Right ventricle myocardium inferior (tissue), 1 donor: ENCODE measurements at regions not wholly inside any gene's neighbourhood (a gene's known extent, or its start where the extent isn't known, plus 50 kb on each side); places are given as distances from the start of the nearest gene placed in this dataset.

ENCODE experiments used
- ATAC-seq: fragments of 200-7000 bp; cut with Tn5 transposase; one replicate; pipeline ENCODE4 v1.9.1; 2020; ENCODE audit warnings: mild to moderate bottlenecking, moderate library complexity
- DNase-seq: peaks from one replicate; pipeline ENCODE4 v3.0.0; 2021; ENCODE audit errors: missing footprints
- intact Hi-C: fragments of 100-400 bp; cut with DNase I; formaldehyde crosslinking; loops from one replicate; pipeline ENCODE4 v1.11.0; 2022
- donor health status: DM: no; HTN: yes; CAD: no; lungs with severe emphysema.

- no peak for ATAC-seq
- no peak for DNase-seq
- intact Hi-C loops, result loop anchor here (5.0 to 10.0 kb wide), 2 partner anchors 161 to 326 kb away; no protein-coding TSS in a partner anchor
These were observed 394.0 kb upstream of the HNRNPA3 start for GRCh38 chr2:176818617-176819016.

- no peak for DNase-seq
- intact Hi-C loops, result loop anchor here (5.0 to 10.0 kb wide), 2 partner anchors 162 to 325 kb away; no protein-coding TSS in a partner anchor
- no peak for ATAC-seq
These were observed 393.3 kb upstream of the HNRNPA3 start for GRCh38 chr2:176819306-176819705.

GRCh38 chr2:176820371-176820932, 392.1 kb upstream of the HNRNPA3 start:
- ATAC-seq, result no peak

DNA sequence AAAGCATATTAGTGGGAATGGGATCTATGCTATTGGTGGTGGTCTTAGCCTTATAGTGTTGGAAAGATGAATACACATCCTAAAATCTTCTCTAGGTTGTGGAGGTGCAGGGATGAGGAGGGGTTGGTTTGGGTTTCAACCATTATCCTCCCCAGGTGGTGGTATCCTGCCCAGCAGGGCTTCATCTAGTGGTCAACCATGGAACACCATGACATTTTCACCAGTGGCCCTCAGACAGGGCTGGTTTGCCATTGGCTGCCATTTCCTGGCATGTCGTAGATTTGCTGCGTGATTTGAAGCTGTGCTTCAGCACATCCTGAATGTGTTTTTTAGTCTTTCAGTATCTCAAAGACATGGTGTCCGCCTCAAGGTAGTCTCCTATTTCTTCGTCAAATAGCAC, 391.2 kb upstream of the HNRNPA3 start:
- DNase-seq (no peak), ATAC-seq (no peak)
- intact Hi-C loops, result no loop called here

More at GRCh38 chr2:176820371-176820932, 392.1 kb upstream of the HNRNPA3 start:
- intact Hi-C loops, result no loop called here
- DNase-seq, result no peak

GRCh38 chr2:176822060-176822459, 390.5 kb upstream of the HNRNPA3 start:
- ATAC-seq (no peak), DNase-seq (no peak)
- intact Hi-C loops, result no loop called here

- DNase-seq (no peak), ATAC-seq (no peak)
- intact Hi-C loops, result no loop called here
These were observed 386.2 kb upstream of the HNRNPA3 start for GRCh38 chr2:176826356-176826755.

DNA sequence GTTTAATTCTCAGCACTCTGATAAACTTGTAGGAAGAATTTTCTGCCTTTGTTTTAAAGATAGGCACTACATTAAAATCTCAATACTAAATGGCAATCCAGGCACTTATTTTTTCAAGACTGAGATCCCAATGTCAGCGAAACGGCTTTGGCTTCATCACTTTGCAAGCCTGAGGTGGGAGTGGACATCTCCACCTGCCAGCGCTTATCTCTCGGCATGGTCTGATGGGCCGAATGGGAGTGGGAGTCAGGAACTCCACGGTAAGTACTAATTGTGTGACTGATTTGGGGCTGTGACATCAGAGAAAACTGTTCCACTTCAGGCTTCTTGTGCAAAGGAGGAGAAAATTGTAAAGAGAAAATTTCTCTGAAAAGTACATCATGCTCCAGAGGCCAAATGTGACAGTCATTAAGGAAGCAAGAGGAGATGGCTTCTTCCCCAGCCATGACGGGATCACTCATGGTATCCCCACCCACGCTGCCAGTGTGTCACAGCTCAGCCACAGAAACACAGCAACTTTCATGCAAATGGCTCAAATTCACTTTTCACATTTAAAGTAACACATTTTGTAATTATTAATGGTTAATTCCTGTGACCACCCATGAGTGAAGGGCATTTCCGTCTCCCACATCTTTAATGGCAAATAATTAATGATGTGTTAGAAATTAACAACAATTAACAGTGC, 385.5 kb upstream of the HNRNPA3 start:
- intact Hi-C loops, result no loop called here
- no peak for ATAC-seq
- DNase-seq, result no peak

- intact Hi-C loops, result no loop called here
- ATAC-seq, result no peak
These were observed 382.2 kb upstream of the HNRNPA3 start for GRCh38 chr2:176830362-176830761.

DNA sequence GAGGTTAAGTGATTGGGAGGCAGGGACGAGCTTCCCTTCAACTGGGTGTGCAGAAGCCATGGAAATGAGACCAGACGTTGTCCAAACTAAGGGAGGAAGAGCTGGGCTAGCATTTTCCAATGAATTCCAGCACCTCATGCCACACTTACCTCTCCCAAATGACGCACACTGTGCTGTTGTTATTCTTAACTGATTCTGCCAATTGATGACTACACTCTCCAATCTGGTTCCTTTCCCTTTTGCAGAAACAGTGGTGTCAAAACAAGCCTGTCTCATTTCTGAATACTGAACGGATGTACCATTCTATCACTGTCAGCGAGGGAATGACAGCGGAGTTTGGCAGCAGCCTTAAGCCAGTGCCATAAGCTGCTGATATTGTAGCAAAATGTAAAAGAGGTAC, 380.5 kb upstream of the HNRNPA3 start:
- intact Hi-C loops, result no loop called here
- no peak for ATAC-seq
- DNase-seq, result no peak

More at GRCh38 chr2:176830362-176830761, 382.2 kb upstream of the HNRNPA3 start:
- no peak for DNase-seq

- ATAC-seq (no peak), DNase-seq (no peak)
- intact Hi-C loops, result no loop called here
These were observed 378.9 kb upstream of the HNRNPA3 start for GRCh38 chr2:176833671-176834070.

GRCh38 chr2:176834226-176834625, 378.4 kb upstream of the HNRNPA3 start:
- ATAC-seq (no peak), DNase-seq (no peak)
- intact Hi-C loops, result no loop called here

DNA sequence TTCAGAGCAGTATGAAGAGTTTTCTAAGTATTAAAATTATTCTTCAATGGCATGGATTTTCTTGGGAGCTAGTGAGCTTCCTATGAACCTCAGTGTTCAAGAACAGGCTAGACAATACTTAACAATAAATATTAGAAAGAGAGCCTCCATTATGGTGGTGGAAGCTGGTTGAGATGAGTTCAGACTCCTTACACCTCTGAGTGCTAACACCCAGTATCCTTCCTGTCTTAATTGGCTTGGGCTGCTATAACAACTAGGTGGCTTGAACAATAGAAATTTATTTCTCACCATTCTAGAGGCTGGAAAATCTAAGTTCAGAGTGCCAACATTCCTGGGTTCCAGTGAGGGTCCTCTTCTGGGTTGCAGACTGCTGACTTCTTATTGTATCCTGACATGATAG, 369.4 kb upstream of the HNRNPA3 start:
- intact Hi-C loops, result no loop called here
- no peak for DNase-seq
- no peak for ATAC-seq

DNA sequence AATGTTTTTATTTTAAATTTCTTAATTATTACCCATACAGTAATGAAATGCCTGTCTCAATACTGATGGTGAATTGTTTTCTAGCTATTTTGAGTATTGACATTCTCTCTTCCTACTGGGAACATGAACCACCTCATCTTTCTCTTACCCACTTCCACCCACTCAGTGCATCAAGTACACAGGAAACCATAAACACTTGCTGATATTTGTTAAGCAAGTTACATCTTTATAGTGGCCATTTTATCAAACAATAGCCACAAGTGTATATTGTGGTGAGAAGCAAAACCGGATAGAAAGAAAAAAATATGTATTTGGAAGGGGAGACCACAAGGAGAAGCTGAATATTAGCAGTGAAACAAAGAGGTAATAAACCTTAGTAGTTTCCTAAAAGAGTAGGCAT, 368.1 kb upstream of the HNRNPA3 start:
- no peak for ATAC-seq
- intact Hi-C loops, result no loop called here
- no peak for DNase-seq

- DNase-seq (no peak), ATAC-seq (no peak)
- intact Hi-C loops, result no loop called here
These were observed 366.9 kb upstream of the HNRNPA3 start for GRCh38 chr2:176845718-176846117.

DNA sequence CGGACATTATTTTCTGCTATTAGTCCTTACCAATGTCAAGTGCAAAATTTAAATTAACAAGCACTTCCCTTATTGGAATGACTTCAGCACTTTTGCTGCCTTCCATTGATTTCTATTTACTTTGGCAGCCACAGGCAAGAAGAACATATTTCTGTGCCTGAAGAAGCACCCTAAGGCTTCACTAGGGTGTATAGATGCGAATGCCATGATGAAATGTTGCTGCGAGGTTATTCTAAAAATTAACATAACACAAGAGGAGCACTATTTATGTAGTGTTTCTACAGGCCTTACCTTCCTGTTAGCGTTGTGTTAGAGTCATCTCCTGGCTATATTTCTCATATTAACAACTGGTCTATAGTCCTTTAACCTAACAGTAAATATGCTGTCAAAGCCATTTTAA, 365.0 kb upstream of the HNRNPA3 start:
- no peak for DNase-seq
- intact Hi-C loops, result no loop called here
- ATAC-seq, result no peak

DNA sequence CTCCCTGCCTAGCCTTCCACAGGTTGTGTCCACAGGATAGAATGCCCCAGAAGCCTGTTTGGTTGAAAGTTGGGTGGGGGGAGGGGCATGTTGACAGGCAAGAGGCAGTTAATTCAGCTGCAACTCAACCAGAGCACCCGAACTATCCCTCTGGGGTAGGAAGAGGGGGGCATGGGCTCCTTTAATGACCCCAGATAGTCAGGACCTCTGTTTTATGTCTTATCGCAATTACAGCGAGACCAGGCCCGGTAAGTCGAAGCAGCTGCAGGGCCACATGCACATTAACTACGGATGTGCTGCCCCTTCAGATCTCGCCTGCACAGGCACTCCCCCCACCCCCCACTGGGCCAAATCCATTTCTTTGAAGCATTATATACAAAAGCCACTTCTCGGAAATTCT, 363.8 kb upstream of the HNRNPA3 start:
- ATAC-seq (no peak), DNase-seq (no peak)
- intact Hi-C loops, result no loop called here

DNA sequence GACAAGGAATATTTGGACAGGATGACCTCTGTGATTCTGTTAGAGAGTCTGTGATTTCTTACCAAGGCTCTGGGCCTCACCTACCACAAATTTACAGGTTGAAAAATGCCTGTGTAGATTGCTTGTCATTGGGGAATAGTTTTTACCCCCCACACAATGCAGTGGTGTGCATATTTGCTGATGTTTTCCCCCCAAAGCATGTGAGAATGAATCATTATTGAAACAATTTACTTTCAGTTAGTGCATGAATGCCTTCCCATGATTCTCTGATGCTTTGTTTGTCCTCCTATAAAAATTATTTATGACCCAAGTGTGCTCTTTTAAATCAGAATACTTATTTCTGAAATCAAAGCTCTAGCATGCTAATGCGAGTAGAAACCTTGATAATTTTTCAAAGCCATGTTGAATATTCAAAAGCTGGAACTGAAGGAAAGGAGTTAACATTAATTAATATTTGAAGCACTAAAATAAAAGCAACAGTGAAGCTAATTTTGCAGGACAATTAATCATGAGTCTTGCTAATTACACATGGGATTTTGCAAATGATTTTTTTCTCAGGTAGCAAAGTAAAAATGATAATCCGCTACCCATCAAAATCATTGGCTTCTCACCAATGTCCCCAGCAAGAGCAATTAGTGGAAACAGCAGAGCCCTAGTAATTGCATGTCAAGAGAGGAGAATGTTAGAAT, 361.2 kb upstream of the HNRNPA3 start:
- ATAC-seq (no peak), DNase-seq (no peak)
- intact Hi-C loops, result no loop called here

DNA sequence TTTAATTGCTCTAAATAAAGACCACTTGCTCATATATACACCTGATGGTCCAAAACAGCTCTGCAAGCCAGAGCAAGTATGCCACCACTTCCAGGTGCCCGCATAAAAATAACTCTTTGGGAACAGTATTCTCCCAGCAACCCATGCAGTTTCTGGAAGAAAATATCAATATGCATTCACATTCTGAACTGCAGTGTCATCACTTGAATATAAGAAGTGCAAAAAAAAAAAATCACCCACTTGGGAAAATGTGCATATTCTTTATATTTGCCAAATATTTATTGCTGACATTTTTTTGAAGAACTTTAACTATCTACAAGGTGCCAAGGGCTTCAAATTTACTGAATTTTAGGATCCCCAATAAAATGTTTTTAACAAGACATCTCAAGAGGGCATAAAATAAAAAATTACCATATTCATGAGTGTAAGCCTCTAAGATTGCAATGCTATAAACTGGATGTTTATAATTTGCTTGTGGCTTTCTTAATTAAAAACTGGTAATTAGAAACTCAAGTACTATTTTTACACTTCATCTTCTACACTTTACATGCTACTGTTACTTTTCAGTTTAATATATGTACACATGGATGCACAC, 360.6 kb upstream of the HNRNPA3 start:
- DNase-seq (no peak), ATAC-seq (no peak)
- intact Hi-C loops, result no loop called here

GRCh38 chr2:176852667-176853066, 359.9 kb upstream of the HNRNPA3 start:
- ATAC-seq (no peak), DNase-seq (no peak)
- intact Hi-C loops, result no loop called here

DNA sequence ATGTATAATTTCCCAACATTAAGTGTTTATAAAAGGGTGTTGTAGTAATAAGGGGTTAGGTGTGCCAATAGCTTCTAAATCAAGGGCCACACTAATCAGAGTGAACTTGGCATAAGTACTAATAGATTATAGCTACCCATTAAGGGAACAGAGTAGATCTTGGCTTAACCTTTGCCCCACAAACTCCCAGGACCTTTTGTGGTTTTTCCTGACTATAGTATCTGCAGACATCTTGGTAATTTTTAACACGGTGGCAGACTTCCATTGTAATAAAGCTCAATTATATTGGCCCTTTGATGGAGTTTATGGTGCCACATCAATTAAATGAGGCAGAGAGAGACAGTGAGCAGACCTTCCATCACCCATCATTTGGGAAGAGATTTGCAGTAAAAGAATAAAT, 358.5 kb upstream of the HNRNPA3 start:
- DNase-seq (no peak), ATAC-seq (no peak)
- intact Hi-C loops, result no loop called here
